ENCODE measurements at regions not wholly inside any gene's neighbourhood (a gene's known extent, or its start where the extent isn't known, plus 50 kb on each side); places are given as distances from the start of the nearest gene placed in this dataset.

DNA sequence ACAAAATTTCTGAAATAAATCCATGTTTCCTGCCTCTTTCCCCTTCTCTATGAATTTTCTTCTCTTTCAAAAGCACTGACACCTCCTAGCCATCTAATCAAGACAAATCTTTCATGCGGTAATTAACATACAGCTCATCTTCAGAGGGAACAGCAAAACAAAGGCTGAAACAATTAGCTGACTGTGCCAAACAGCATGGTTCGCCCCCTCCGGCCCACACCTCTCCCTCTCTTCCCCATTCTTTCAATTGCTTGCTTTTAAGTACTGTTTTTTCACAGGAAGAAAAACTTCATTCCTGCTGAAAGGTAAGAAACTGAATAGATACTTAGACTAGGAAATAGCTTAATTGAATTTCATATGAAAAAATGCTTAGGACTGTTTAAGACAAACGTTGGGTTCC is 291.1 kb upstream of the NOCT start:
- Histone ChIP-seq H3K14ac (ENCODE audit: low read length) (no peak overlapping the region), H3K4ac (ENCODE audit: low read length) (no peak overlapping the region), H2BK12ac (ENCODE audit: low read length) (no peak overlapping the region), H2BK5ac (ENCODE audit: low read length) (no peak overlapping the region), H3K79me1 (ENCODE audit: low read depth, low read length) (no peaks in the 10 kb centered on the region), H2AK5ac (ENCODE audit: low read depth, low read length) (no peak overlapping the region), H2AFZ (ENCODE audit: low read length) (no peak overlapping the region), H2BK120ac (ENCODE audit: low read depth, low read length) (no peak overlapping the region), H3K36me3 (replicated peaks in 1 of 2; ENCODE audit: control insufficient read depth in 2 of 2, insufficient read depth in 2 of 2, low read length in 2 of 2) (no peaks in the 10 kb centered on the region), H3K18ac (ENCODE audit: low read length) (no peak overlapping the region), H3K9me3 (replicated peaks in 1 of 2; ENCODE audit: control insufficient read depth in 2 of 2, insufficient read depth in 1 of 2, low read depth in 1 of 2, low read length in 2 of 2) (no peaks in the 10 kb centered on the region), H4K91ac (ENCODE audit: low read depth, low read length, poor library complexity) (no peak overlapping the region), H3K4me2 (ENCODE audit: insufficient read depth, low read length, poor library complexity, severe bottlenecking) (no peak overlapping the region), H3K4me1 (ENCODE audit: control insufficient read depth in 2 of 2, insufficient read depth in 1 of 2, low read depth in 1 of 2, low read length in 2 of 2) (peaks cover 0 to 8% of the 10 kb centered on the region in 2 donors), H3K23ac (ENCODE audit: low read depth, low read length, poor library complexity) (no peak overlapping the region), H3K27ac (replicated peaks; ENCODE audit: low read length) (no peak overlapping the region), H4K8ac (ENCODE audit: low read depth, low read length) (no peak overlapping the region), H3K9ac (ENCODE audit: low read depth, low read length, poor library complexity) (no peak overlapping the region), H3K4me3 (ENCODE audit: low read length in 2 of 2) (no peak overlapping the region), H3K27me3 (ENCODE audit: control insufficient read depth in 3 of 3, insufficient read depth in 3 of 3, low read depth in 1 of 3, low read length in 3 of 3) (no peaks in the 10 kb centered on the region), H2BK15ac (ENCODE audit: low read length) (no peak overlapping the region)
- no peak for DNase-seq (ENCODE audit: low spot score)
- no CpG with 5 or more reads among the region's 4 CpGs for whole genome bisulfite sequencing, 2 donors (ENCODE audit: extremely low coverage in 2 of 2, insufficient read length in 2 of 2, insufficient replicate concordance in 1 of 2)

DNA sequence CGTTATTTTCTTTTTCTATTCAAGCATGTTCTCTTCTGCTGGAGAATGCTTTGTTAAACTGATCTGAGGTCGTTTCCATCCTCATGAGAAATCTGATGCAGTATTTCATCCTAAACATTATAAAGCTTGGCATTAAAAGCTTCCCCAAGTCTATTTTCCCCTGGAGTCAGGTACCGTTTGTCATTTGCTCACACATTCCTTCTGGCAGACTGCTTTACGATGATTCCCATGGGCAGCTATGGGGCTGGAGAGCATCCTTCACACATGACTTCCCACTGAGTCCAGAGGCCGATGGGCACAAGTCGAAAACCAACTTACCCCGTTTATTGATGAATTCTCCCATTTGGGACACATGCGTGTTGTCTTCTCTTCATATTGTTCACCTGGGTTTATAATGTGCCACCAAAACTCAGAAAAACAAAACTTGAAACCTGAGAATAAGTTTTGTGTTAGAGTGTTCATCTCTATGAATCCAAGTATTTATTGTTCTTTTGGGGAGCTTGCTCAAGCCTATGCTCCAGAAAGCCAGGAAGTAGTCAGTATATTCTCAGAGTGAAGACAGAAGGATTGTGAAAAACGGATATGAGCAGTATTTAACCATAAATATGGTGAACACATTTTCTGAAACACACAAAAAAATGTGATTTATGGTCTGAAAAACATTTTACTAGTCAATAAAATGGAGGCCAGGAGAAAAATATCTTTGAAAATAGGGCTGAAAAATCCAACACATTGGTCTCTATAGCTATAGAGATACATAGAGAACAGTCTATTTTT is 298.8 kb upstream of the NOCT start:
- H3K9me3 ChIP-seq (replicated peaks in 1 of 2; ENCODE audit: control insufficient read depth in 2 of 2, insufficient read depth in 1 of 2, low read depth in 1 of 2, low read length in 2 of 2), result no peaks in the 10 kb centered on the region
- no peak overlapping the region for H2BK15ac ChIP-seq (ENCODE audit: low read length)
- no CpG with 5 or more reads among the region's 9 CpGs for WGBS, 2 donors (ENCODE audit: extremely low coverage in 2 of 2, insufficient read length in 2 of 2, insufficient replicate concordance in 1 of 2)
- H3K14ac ChIP-seq (ENCODE audit: low read length), result no peak overlapping the region
- H3K4ac ChIP-seq (ENCODE audit: low read length), result no peak overlapping the region
- H2BK12ac ChIP-seq (ENCODE audit: low read length), result no peak overlapping the region
- no peak overlapping the region for H4K8ac ChIP-seq (ENCODE audit: low read depth, low read length)
- no peak overlapping the region for H3K4me3 ChIP-seq (ENCODE audit: low read length in 2 of 2)
- no peak overlapping the region for H3K18ac ChIP-seq (ENCODE audit: low read length)
- H3K27me3 ChIP-seq (ENCODE audit: control insufficient read depth in 3 of 3, insufficient read depth in 3 of 3, low read depth in 1 of 3, low read length in 3 of 3), result no peaks in the 10 kb centered on the region
- no peak overlapping the region for H3K4me2 ChIP-seq (ENCODE audit: insufficient read depth, low read length, poor library complexity, severe bottlenecking)
- DNase-seq (ENCODE audit: low spot score), result no peak
- H2BK5ac ChIP-seq (ENCODE audit: low read length), result no peak overlapping the region
- H2BK120ac ChIP-seq (ENCODE audit: low read depth, low read length), result no peak overlapping the region
- H3K9ac ChIP-seq (ENCODE audit: low read depth, low read length, poor library complexity), result no peak overlapping the region
- no peak overlapping the region for H2AK5ac ChIP-seq (ENCODE audit: low read depth, low read length)
- H3K23ac ChIP-seq (ENCODE audit: low read depth, low read length, poor library complexity), result no peak overlapping the region
- no peak overlapping the region for H4K91ac ChIP-seq (ENCODE audit: low read depth, low read length, poor library complexity)
- no peaks in the 10 kb centered on the region for H3K4me1 ChIP-seq (ENCODE audit: control insufficient read depth in 2 of 2, insufficient read depth in 1 of 2, low read depth in 1 of 2, low read length in 2 of 2)
- H3K27ac ChIP-seq (replicated peaks; ENCODE audit: low read length), result no peak overlapping the region
- H3K36me3 ChIP-seq (replicated peaks in 1 of 2; ENCODE audit: control insufficient read depth in 2 of 2, insufficient read depth in 2 of 2, low read length in 2 of 2), result no peaks in the 10 kb centered on the region
- H3K79me1 ChIP-seq (ENCODE audit: low read depth, low read length), result no peaks in the 10 kb centered on the region
- no peak overlapping the region for H2AFZ ChIP-seq (ENCODE audit: low read length)

DNA sequence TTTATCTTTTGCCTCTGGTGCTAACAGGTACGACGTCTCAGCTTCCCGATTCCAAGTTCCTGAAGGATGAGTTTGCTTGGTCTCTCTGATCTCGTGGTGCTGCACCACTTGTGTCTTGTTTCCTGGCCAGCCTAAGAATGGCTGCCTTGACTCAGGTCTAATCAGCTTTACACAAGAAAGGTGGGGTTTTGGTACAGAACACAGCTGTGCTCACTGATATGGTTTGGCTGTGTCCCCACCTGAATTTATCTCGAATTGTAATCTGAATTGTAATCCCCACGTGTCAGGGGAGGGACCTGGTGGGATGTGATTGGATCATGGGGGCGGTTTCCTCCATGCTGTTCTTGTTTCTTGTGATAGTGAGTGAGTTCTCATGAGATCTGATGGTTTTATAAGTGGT is 305.3 kb upstream of the NOCT start:
- H3K36me3 ChIP-seq (replicated peaks in 1 of 2; ENCODE audit: control insufficient read depth in 2 of 2, insufficient read depth in 2 of 2, low read length in 2 of 2), result no peaks in the 10 kb centered on the region
- no peak overlapping the region for H4K8ac ChIP-seq (ENCODE audit: low read depth, low read length)
- no peak overlapping the region for H3K9ac ChIP-seq (ENCODE audit: low read depth, low read length, poor library complexity)
- no peak for DNase-seq (ENCODE audit: low spot score)
- H2AK5ac ChIP-seq (ENCODE audit: low read depth, low read length), result no peak overlapping the region
- no peak overlapping the region for H3K4ac ChIP-seq (ENCODE audit: low read length)
- H3K18ac ChIP-seq (ENCODE audit: low read length), result no peak overlapping the region
- H3K27me3 ChIP-seq (ENCODE audit: control insufficient read depth in 3 of 3, insufficient read depth in 3 of 3, low read depth in 1 of 3, low read length in 3 of 3), result no peaks in the 10 kb centered on the region
- no CpG with 5 or more reads among the region's 7 CpGs for WGBS, 2 donors (ENCODE audit: extremely low coverage in 2 of 2, insufficient read length in 2 of 2, insufficient replicate concordance in 1 of 2)
- no peaks in the 10 kb centered on the region for H3K4me1 ChIP-seq (ENCODE audit: control insufficient read depth in 2 of 2, insufficient read depth in 1 of 2, low read depth in 1 of 2, low read length in 2 of 2)
- no peak overlapping the region for H3K14ac ChIP-seq (ENCODE audit: low read length)
- no peak overlapping the region for H3K4me3 ChIP-seq (ENCODE audit: low read length in 2 of 2)
- no peak overlapping the region for H3K23ac ChIP-seq (ENCODE audit: low read depth, low read length, poor library complexity)
- no peak overlapping the region for H2BK15ac ChIP-seq (ENCODE audit: low read length)
- no peak overlapping the region for H2BK5ac ChIP-seq (ENCODE audit: low read length)
- no peak overlapping the region for H2AFZ ChIP-seq (ENCODE audit: low read length)
- no peak overlapping the region for H3K4me2 ChIP-seq (ENCODE audit: insufficient read depth, low read length, poor library complexity, severe bottlenecking)
- no peaks in the 10 kb centered on the region for H3K79me1 ChIP-seq (ENCODE audit: low read depth, low read length)
- no peak overlapping the region for H2BK12ac ChIP-seq (ENCODE audit: low read length)
- H3K27ac ChIP-seq (replicated peaks; ENCODE audit: low read length), result no peak overlapping the region
- no peaks in the 10 kb centered on the region for H3K9me3 ChIP-seq (replicated peaks in 1 of 2; ENCODE audit: control insufficient read depth in 2 of 2, insufficient read depth in 1 of 2, low read depth in 1 of 2, low read length in 2 of 2)
- H4K91ac ChIP-seq (ENCODE audit: low read depth, low read length, poor library complexity), result no peak overlapping the region
- no peak overlapping the region for H2BK120ac ChIP-seq (ENCODE audit: low read depth, low read length)

DNA sequence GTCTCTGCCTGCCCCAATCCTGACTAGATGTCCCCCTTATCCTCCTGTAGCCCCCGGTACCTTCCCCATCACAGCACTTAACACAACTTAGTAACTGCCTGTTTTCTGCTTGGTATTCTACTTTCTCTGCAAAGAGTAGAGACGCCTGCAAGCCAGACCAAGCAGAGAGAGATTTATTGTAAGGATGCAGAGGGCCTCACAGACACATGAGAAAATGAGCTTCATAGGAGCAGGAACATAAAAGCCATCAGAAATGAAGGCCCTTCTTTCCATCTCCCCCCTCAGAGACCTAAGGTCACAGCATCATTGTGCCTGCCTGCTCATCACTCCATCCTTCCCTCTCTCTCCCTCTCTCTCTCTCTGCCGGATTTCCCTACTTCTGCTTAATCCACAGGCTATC is 305.7 kb upstream of the NOCT start:
- Histone ChIP-seq H2BK15ac (ENCODE audit: low read length) (no peak overlapping the region), H2AK5ac (ENCODE audit: low read depth, low read length) (no peak overlapping the region), H3K4me2 (ENCODE audit: insufficient read depth, low read length, poor library complexity, severe bottlenecking) (no peak overlapping the region), H3K14ac (ENCODE audit: low read length) (no peak overlapping the region), H2BK12ac (ENCODE audit: low read length) (no peak overlapping the region), H2AFZ (ENCODE audit: low read length) (no peak overlapping the region), H3K27ac (replicated peaks; ENCODE audit: low read length) (no peak overlapping the region), H3K36me3 (replicated peaks in 1 of 2; ENCODE audit: control insufficient read depth in 2 of 2, insufficient read depth in 2 of 2, low read length in 2 of 2) (no peaks in the 10 kb centered on the region), H3K27me3 (ENCODE audit: control insufficient read depth in 3 of 3, insufficient read depth in 3 of 3, low read depth in 1 of 3, low read length in 3 of 3) (no peaks in the 10 kb centered on the region), H2BK5ac (ENCODE audit: low read length) (no peak overlapping the region), H3K79me1 (ENCODE audit: low read depth, low read length) (no peaks in the 10 kb centered on the region), H3K4ac (ENCODE audit: low read length) (no peak overlapping the region), H2BK120ac (ENCODE audit: low read depth, low read length) (no peak overlapping the region), H4K91ac (ENCODE audit: low read depth, low read length, poor library complexity) (no peak overlapping the region), H3K9ac (ENCODE audit: low read depth, low read length, poor library complexity) (no peak overlapping the region), H3K4me3 (ENCODE audit: low read length in 2 of 2) (no peak overlapping the region), H4K8ac (ENCODE audit: low read depth, low read length) (no peak overlapping the region), H3K23ac (ENCODE audit: low read depth, low read length, poor library complexity) (no peak overlapping the region), H3K18ac (ENCODE audit: low read length) (no peak overlapping the region), H3K4me1 (ENCODE audit: control insufficient read depth in 2 of 2, insufficient read depth in 1 of 2, low read depth in 1 of 2, low read length in 2 of 2) (no peaks in the 10 kb centered on the region), H3K9me3 (replicated peaks in 1 of 2; ENCODE audit: control insufficient read depth in 2 of 2, insufficient read depth in 1 of 2, low read depth in 1 of 2, low read length in 2 of 2) (no peaks in the 10 kb centered on the region)
- WGBS, 2 donors (ENCODE audit: extremely low coverage in 2 of 2, insufficient read length in 2 of 2, insufficient replicate concordance in 1 of 2), result no CpG with 5 or more reads among the region's 3 CpGs
- no peak for DNase-seq (ENCODE audit: low spot score)

Data from neuronal stem cell (in vitro differentiated cells).